ENCODE measurements at regions not wholly inside any gene's neighbourhood (a gene's known extent, or its start where the extent isn't known, plus 50 kb on each side); places are given as distances from the start of the nearest gene placed in this dataset.

- TF ChIP-seq NR2C2 (CRISPR knock-in tag; IDR thresholded peaks at IDR 0.05) (no peak), ELF4 (CRISPR knock-in tag; IDR thresholded peaks at IDR 0.05; ENCODE audit: low read depth) (no peak), E2F5 (CRISPR knock-in tag; IDR thresholded peaks at IDR 0.05) (no peak), CBFB (CRISPR knock-in tag; IDR thresholded peaks at IDR 0.05; ENCODE audit: low read depth) (no peak)
- H3K27ac Mint-ChIP-seq: no peak overlapping the region
- H3K4me1 Mint-ChIP-seq: no peaks in the 10 kb centered on the region
- H3K27me3 Mint-ChIP-seq (ENCODE audit: low read depth): no peaks in the 10 kb centered on the region
- H3K36me3 Mint-ChIP-seq: peaks cover 4% of the 10 kb centered on the region
- no peak overlapping the region for H3K4me3 Mint-ChIP-seq
- no peak for DNase-seq (ENCODE audit: low spot score)
- ChIA-PET CTCF (no interaction called here), POLR2A (no interaction called here)
- H3K9me3 Mint-ChIP-seq: peaks cover 48% of the 10 kb centered on the region
- ATAC-seq: no peak
These were observed 565.7 kb downstream of the SLC4A3 start for GRCh38 chr2:220192994-220193753.

DNA sequence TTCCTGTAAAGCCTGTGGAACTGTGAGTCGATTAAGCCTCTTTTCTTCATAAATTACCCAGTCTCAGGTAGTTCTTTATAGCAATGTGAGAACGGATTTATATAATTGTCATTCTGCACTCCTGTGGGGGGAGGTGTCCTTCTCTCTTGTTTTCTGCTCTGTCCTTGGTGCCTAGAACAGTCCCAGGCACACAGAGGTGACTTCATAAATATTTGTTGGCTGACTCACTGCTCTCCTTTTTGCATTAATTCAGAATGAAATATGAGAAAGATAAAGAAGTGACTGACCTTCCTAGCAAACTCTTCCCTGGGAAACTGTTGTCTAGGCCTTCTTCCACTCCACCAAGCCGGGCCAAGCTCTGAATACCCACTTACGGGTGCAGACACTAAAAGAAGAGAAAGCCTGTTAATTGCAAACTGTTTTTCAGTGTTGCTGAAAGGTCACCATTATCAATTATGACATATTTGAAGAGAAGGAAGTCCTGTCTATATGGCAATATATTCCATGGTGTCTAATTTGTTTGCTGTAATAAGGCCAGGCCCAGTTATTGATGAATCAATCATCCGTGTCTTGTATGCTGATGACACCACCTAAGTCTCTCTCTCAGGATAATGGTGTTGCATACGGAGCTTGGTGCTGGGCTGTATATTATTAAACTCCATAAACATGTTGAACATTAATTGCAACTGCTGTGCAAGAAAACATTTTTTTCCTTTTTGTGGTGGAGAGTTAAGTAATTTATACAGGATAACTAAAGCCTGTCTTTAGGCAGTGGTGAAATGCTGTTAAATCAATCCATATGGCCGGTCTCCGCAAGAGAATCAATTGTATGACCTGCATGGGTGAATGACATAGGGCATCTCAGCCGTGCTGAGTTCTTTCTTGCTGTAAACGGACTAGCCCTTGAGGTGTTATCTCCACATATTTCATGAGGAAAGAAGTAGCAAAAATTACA is 567.5 kb downstream of the SLC4A3 start:
- no peak overlapping the region for H3K27ac Mint-ChIP-seq
- TF ChIP-seq TEAD4 (CRISPR knock-in tag; IDR thresholded peaks at IDR 0.05) (no peak), CREM (CRISPR knock-in tag; IDR thresholded peaks at IDR 0.05) (no peak), ZNF423 (CRISPR knock-in tag; IDR thresholded peaks at IDR 0.05) (no peak), NFATC4 (CRISPR knock-in tag; IDR thresholded peaks at IDR 0.05) (no peak), NFYB (CRISPR knock-in tag; conservative IDR thresholded peaks at IDR 0.05; ENCODE audit: low read depth) (no peak), ZNF219 (CRISPR knock-in tag; IDR thresholded peaks at IDR 0.05; ENCODE audit: borderline replicate concordance) (no peak), OVOL2 (CRISPR knock-in tag; IDR thresholded peaks at IDR 0.05; ENCODE audit: borderline replicate concordance) (no peak), EMX1 (CRISPR knock-in tag; IDR thresholded peaks at IDR 0.05) (no peak), GABPB1 (CRISPR knock-in tag; IDR thresholded peaks at IDR 0.05) (no peak), FOXJ3 (CRISPR knock-in tag; IDR thresholded peaks at IDR 0.05; ENCODE audit: borderline replicate concordance) (no peak), MAX (CRISPR knock-in tag; IDR thresholded peaks at IDR 0.05) (no peak), NFE2L1 (CRISPR knock-in tag; IDR thresholded peaks at IDR 0.05) (no peak), KAT7 (CRISPR knock-in tag; IDR thresholded peaks at IDR 0.05; ENCODE audit: borderline replicate concordance) (no peak)
- TF ChIP-seq, protein P1, sequence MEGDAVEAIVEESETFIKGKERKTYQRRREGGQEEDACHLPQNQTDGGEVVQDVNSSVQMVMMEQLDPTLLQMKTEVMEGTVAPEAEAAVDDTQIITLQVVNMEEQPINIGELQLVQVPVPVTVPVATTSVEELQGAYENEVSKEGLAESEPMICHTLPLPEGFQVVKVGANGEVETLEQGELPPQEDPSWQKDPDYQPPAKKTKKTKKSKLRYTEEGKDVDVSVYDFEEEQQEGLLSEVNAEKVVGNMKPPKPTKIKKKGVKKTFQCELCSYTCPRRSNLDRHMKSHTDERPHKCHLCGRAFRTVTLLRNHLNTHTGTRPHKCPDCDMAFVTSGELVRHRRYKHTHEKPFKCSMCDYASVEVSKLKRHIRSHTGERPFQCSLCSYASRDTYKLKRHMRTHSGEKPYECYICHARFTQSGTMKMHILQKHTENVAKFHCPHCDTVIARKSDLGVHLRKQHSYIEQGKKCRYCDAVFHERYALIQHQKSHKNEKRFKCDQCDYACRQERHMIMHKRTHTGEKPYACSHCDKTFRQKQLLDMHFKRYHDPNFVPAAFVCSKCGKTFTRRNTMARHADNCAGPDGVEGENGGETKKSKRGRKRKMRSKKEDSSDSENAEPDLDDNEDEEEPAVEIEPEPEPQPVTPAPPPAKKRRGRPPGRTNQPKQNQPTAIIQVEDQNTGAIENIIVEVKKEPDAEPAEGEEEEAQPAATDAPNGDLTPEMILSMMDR (IDR thresholded peaks at IDR 0.05): no peak
- TF ChIP-seq, protein P2, sequence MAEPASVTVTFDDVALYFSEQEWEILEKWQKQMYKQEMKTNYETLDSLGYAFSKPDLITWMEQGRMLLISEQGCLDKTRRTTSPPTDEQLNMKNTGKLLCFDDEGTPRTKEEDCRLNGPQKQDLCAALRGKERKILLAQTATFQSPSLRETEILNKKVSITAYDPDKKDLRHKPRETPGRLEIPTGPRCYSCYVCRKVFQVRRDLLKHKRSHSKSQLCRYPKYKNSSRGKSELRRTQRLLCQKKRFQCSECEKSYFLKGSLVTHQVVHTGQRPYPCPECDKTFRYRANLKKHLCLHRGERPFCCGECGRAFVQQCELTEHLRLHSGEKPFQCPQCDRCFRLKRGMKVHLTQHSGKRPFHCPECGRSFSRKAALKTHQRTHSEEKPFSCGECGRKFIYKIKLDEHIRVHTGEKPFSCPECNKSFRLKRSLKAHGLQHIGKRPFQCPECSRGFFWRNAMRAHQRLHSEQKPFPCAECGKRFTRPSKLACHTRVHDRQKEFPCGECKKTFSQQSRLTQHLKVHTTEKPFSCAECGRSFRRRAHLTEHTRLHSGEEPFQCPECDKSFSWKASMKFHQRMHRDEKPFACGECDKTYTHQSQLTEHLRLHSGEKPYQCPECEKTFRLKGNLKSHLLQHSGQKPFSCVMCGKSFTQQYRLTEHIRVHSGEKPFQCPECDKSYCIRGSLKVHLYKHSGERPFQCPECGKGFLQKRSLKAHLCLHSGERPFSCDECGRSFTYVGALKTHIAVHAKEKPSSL (CRISPR knock-in tag; conservative IDR thresholded peaks at IDR 0.05): no peak
- TF ChIP-seq, protein P3, sequence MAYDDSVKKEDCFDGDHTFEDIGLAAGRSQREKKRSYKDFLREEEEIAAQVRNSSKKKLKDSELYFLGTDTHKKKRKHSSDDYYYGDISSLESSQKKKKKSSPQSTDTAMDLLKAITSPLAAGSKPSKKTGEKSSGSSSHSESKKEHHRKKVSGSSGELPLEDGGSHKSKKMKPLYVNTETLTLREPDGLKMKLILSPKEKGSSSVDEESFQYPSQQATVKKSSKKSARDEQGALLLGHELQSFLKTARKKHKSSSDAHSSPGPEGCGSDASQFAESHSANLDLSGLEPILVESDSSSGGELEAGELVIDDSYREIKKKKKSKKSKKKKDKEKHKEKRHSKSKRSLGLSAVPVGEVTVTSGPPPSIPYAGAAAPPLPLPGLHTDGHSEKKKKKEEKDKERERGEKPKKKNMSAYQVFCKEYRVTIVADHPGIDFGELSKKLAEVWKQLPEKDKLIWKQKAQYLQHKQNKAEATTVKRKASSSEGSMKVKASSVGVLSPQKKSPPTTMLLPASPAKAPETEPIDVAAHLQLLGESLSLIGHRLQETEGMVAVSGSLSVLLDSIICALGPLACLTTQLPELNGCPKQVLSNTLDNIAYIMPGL (CRISPR knock-in tag; IDR thresholded peaks at IDR 0.05): no peak

More for the DNA sequence above, 567.5 kb downstream of the SLC4A3 start:
- peaks cover 4% of the 10 kb centered on the region for H3K36me3 Mint-ChIP-seq
- no peaks in the 10 kb centered on the region for H3K4me1 Mint-ChIP-seq
- DNase-seq (ENCODE audit: low spot score) (no peak), ATAC-seq (no peak)
- CTCF ChIA-PET: no interaction called here
- H3K4me3 Mint-ChIP-seq: no peak overlapping the region
- POLR2A ChIA-PET: no interaction called here
- no peaks in the 10 kb centered on the region for H3K27me3 Mint-ChIP-seq (ENCODE audit: low read depth)
- H3K9me3 Mint-ChIP-seq: peaks cover 41% of the 10 kb centered on the region

Measured in WTC11 (cell line).